IPS DF 4.7 (cell line): ENCODE measurements at regions not wholly inside any gene's neighbourhood (a gene's known extent, or its start where the extent isn't known, plus 50 kb on each side); places are given as distances from the start of the nearest gene placed in this dataset.
A peak's percentile ranks its signal among the peaks of the same experiment; 100 is the strongest.

ENCODE experiments used
- DNase-seq: peaks from one replicate; pipeline ENCODE4 v3.0.0-alpha.2; 2013; ENCODE audit warnings: low spot score; ENCODE audit errors: extremely low read depth

GRCh38 chr9:36728651-36729520, 156.2 kb downstream of the MELK start:
- peak; percentile 56 for DNase-seq

- no peak for DNase-seq
Observed at GRCh38 chr9:36729906-36730305, 157.2 kb downstream of the MELK start.

DNA sequence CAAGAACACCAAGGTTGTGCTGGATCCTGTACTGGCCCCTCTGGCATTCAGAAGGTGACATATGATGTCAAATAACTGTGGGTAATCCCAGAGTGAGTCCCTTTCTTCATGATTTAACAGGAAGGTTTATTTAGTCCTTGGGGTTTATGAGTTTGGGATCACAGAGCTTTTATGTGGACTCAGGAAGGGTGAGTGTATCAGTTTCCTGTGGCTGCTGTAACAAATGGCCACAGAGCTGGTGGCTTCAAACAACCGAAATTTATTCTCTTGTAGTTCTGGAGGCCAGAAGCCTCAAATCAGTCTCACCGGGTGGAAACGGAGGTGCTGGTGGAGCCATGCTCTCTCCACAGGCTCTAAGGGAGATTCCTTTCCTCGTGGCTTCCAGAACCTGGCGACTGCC, 157.7 kb downstream of the MELK start:
- DNase-seq = no peak

- no peak for DNase-seq
Observed at GRCh38 chr9:36731068-36731956, 158.6 kb downstream of the MELK start.

GRCh38 chr9:36734737-36735136, 162.0 kb downstream of the MELK start:
- DNase-seq = no peak

DNA sequence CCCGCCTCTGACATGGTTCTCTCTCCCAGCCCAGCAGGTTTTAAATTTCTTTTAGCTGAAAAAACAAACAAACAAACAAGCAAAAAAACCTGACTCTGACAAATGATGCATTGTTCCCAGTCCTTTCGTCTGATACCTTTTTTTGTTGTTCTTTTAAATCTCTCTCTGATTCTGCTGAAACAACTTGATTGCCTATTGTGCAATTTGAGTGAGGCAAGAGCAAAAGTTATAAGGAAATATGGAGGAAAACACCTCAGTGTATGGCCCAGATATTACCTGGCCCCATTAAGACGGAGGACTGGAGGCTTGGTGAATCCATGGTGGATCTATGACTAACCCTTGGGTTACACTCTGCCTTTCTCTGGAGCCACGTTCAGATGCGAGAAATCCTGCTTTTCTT, 164.0 kb downstream of the MELK start:
- no peak for DNase-seq

DNA sequence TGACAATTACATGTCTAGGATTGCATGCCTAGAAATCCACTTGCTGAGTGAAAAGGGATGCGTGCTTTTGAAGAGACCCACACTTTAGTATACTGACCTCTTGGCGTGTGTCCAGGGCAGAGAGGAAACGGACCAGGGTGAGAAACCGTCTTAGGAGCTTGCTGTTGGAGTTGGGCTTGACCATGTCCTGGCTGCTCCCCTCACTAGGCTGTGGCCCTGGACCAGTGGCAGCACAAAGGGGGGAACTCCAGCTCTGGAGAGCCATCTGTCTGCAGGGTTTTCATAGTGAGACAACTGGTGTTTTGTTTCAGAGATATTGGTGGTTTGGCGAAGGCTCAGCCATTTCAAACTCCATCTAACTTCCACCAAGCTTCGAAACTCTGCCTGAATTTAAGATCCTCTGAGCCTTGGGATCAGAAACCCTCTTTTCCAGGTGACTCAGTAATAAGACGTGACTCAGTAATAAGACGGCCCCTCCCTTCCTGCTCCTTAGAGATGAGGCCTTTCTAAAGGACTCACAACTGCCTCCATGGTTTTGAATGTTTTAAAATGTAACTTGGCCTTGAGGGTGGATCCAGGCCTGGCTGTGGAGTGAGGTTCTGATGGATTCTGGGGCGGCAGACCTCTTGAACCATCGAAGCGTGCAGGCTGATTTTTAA, 165.8 kb downstream of the MELK start:
- DNase-seq = no peak

- no peak for DNase-seq
Observed at GRCh38 chr9:36739373-36740116, 166.8 kb downstream of the MELK start.

DNA sequence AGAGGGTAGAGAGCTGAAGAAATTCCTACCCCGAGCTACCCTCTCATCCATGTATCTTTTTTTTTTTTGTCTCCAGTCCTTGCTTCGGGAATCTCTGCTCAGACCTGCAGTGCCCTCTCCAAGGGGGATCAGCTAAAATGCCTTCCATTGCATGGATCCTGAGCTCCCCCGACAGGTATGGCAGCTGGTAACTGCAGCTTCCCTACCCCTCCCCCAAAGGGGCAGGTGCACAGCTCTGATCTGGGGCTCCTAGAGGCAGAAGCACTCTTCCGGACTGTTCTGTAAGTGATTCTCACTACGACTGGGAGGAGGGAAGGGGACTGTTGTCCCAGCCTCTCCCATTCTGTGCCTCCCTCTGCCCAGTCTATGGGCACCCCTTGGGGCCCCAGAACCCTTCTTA, 169.6 kb downstream of the MELK start:
- DNase-seq = no peak

DNA sequence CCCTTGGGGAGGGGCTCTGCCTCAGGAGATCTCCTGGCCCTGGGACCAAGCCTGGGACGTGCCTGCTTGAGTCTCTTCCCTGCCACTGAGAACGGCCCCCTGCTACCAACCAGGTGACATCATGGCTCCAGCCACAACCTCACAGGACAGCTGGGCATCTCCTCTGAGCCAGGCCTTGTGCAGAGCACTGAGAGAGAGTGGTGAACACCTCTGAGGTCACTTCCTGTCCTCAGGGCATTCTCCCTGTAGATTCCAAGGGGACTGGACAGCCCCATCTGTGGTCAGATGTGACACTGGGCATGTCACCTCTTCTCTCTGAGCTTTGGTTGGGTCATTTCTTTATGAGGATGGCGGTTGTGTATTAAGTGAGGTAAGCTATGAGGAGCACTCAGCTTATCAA, 172.0 kb downstream of the MELK start:
- DNase-seq = no peak

DNA sequence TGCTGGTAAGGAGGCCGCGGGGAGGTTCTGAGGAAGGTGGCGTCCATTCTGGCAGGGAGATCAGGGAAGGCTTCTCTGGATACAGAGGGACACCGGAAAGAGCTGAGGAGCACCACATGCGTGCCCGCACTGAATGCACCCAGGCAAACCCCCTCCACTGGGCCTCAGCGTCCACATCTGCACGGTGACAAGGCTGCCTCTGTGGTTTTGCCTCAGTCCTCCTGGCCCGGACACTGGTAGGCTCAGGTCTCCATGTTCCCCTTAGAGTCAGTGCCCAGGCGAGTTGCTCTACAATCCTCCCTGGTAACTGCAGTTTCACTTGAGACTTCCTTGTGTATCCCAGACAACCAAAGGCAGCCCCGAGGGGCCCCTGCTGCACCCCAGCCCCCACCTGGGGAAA, 173.3 kb downstream of the MELK start:
- no peak for DNase-seq

DNA sequence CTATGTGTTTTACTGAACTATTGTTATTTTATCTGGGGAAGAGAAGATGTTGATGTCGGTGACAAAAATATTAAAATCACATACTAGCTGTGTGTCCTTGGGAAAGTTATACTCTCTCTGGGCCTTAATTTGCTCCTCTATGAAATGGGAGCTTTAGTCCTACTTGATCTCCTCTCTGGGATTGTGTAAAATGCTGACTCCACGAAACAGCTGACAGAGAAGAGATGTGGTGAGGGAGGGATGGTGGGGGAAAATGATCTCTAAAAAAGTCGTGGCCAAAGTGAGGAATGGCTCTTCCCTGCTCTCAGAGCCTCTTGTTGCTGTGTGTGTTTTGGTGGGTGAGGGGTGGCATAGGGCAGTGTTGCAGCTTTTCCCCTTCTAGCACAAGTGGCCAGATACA, 173.7 kb downstream of the MELK start:
- no peak for DNase-seq

GRCh38 chr9:36748322-36748899, 175.7 kb downstream of the MELK start:
- DNase-seq = no peak

GRCh38 chr9:36749461-36749860, 176.8 kb downstream of the MELK start:
- DNase-seq = no peak

- no peak for DNase-seq
Observed at GRCh38 chr9:36750630-36751029, 177.9 kb downstream of the MELK start.

GRCh38 chr9:36755019-36755418, 182.3 kb downstream of the MELK start:
- no peak for DNase-seq

GRCh38 chr9:36759141-36759540, 186.4 kb downstream of the MELK start:
- DNase-seq = no peak

GRCh38 chr9:36759976-36760375, 187.3 kb downstream of the MELK start:
- no peak for DNase-seq

- DNase-seq = no peak
Observed at GRCh38 chr9:36760667-36761420, 188.1 kb downstream of the MELK start.

GRCh38 chr9:36762958-36763357, 190.3 kb downstream of the MELK start:
- no peak for DNase-seq
